CD8-positive, alpha-beta memory T cell (primary cell): ENCODE measurements at regions not wholly inside any gene's neighbourhood (a gene's known extent, or its start where the extent isn't known, plus 50 kb on each side); places are given as distances from the start of the nearest gene placed in this dataset.

Experiments used
- CTCF ChIA-PET: fragments of 350-600 bp; sonication (Branson Sonifier 250); formaldehyde crosslinking; loops from one replicate; lab custom pipeline; 2021; ENCODE audit warnings: antibody characterized with exemption; lab: Charles Lee
- POLR2A ChIA-PET: fragments of 350-600 bp; sonication (Branson Sonifier 250); formaldehyde crosslinking; loops from one replicate; lab custom pipeline; 2021; ENCODE audit warnings: antibody characterized with exemption; lab: Charles Lee
- DNase-seq, 5 donors: peaks; one replicate each; pipeline versions ENCODE4 v3.0.0 to v3.0.0-alpha.2; 2020 to 2022; ENCODE audit warnings: mixed read lengths in 1 of 5
- H3K27ac ChIP-seq: one replicate; pipeline ENCODE4 v1.7.0; 2013; ENCODE audit warnings: low read depth, mild to moderate bottlenecking, low read length, moderate library complexity
- H3K27me3 ChIP-seq: 2 replicates; pipeline ENCODE4 v1.7.0; 2013; ENCODE audit warnings: low read length, mild to moderate bottlenecking; ENCODE audit not compliant: insufficient read depth, poor library complexity, severe bottlenecking
- H3K36me3 ChIP-seq: 2 replicates; pipeline ENCODE4 v1.7.0; 2013; ENCODE audit warnings: mild to moderate bottlenecking, low read length, moderate library complexity; ENCODE audit not compliant: insufficient read depth
- H3K4me1 ChIP-seq: 2 replicates; pipeline ENCODE4 v1.7.0; 2013; ENCODE audit warnings: mild to moderate bottlenecking, low read length, moderate library complexity; ENCODE audit not compliant: insufficient read depth
- H3K4me3 ChIP-seq: 2 replicates; pipeline ENCODE4 v1.7.0; 2013; ENCODE audit warnings: mild to moderate bottlenecking, low read length
- H3K9me3 ChIP-seq: 2 replicates; pipeline ENCODE4 v1.7.0; 2013; ENCODE audit warnings: mild to moderate bottlenecking, low read length
- H3K27ac Mint-ChIP-seq, 8 donors: one replicate each; pipeline ENCODE4 v1.8.0; 2020 to 2021; ENCODE audit warnings: mixed read lengths in 8 of 8, mild to moderate bottlenecking in 6 of 8, inconsistent platforms in 3 of 8, moderate library complexity in 3 of 8
- H3K27me3 Mint-ChIP-seq, 2 donors: one replicate each; pipeline ENCODE4 v1.8.0; 2020 to 2021; ENCODE audit warnings: mixed read lengths in 2 of 2, mild to moderate bottlenecking in 1 of 2, moderate library complexity in 1 of 2
- H3K36me3 Mint-ChIP-seq, 3 donors: one replicate each; pipeline ENCODE4 v1.8.0; 2020 to 2021; ENCODE audit warnings: mixed read lengths in 3 of 3, inconsistent platforms in 1 of 3, mild to moderate bottlenecking in 1 of 3
- H3K4me1 Mint-ChIP-seq, 3 donors: one replicate each; pipeline ENCODE4 v1.8.0; 2020 to 2021; ENCODE audit warnings: mixed read lengths in 3 of 3, inconsistent platforms in 1 of 3, mild to moderate bottlenecking in 1 of 3
- H3K4me3 Mint-ChIP-seq, 7 donors: one replicate each; pipeline ENCODE4 v1.8.0; 2020 to 2021; ENCODE audit warnings: mixed read lengths in 7 of 7, mild to moderate bottlenecking in 6 of 7, moderate library complexity in 4 of 7, inconsistent platforms in 2 of 7
- H3K9me3 Mint-ChIP-seq, 5 donors: one replicate each; pipeline ENCODE4 v1.8.0; 2020 to 2022; ENCODE audit warnings: mixed read lengths in 5 of 5, mild to moderate bottlenecking in 3 of 5, moderate library complexity in 2 of 5, inconsistent platforms in 1 of 5

- no peaks in the 10 kb centered on the region for H3K36me3 ChIP-seq
Measured at GRCh38 chr3:137295336-137295735, 337.6 kb downstream of the IL20RB start.

DNA sequence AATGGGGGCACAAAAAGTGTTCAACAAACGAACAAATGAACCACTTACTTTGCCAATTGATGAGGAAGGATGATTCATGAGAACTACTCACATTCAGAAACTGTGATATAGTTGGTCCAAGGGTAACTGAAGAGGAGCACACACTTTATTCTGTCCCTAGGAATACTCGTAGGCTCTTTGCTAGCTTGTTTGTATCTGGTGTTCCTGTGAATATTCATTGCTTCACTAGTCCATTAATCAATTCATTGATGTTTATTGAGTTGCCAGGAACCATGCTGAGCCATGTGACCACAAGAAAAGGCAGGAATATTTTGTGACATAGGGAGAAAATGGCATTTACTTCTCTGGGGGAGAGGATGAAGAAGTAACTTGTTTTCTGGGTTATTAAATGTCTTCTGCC lies 338.3 kb downstream of the IL20RB start:
- Histone ChIP-seq H3K27me3 (no peaks in the 10 kb centered on the region), H3K27ac (no peak overlapping the region), H3K4me3 (no peak overlapping the region), H3K4me1 (no peaks in the 10 kb centered on the region), H3K36me3 (no peaks in the 10 kb centered on the region), H3K9me3 (no peaks in the 10 kb centered on the region)
- Mint-ChIP-seq H3K27ac (no peak overlapping the region), H3K36me3 (no peaks in the 10 kb centered on the region), H3K27me3 (no peaks in the 10 kb centered on the region), H3K9me3 (peaks cover 0 to 2% (median 0%) of the 10 kb centered on the region in 5 donors), H3K4me3 (no peak overlapping the region), H3K4me1 (no peaks in the 10 kb centered on the region)
- ChIA-PET POLR2A (no interaction called here), CTCF (no interaction called here)
- DNase-seq: no peak

More at GRCh38 chr3:137295336-137295735, 337.6 kb downstream of the IL20RB start:
- Mint-ChIP-seq H3K36me3 (no peaks in the 10 kb centered on the region), H3K4me3 (no peak overlapping the region), H3K27me3 (peaks cover 0 to 1% of the 10 kb centered on the region in 2 donors), H3K27ac (no peak overlapping the region), H3K9me3 (peaks cover 0 to 5% (median 0%) of the 10 kb centered on the region in 5 donors), H3K4me1 (no peaks in the 10 kb centered on the region)
- Histone ChIP-seq H3K27me3 (no peaks in the 10 kb centered on the region), H3K4me3 (no peak overlapping the region), H3K27ac (no peak overlapping the region), H3K9me3 (no peaks in the 10 kb centered on the region), H3K4me1 (no peaks in the 10 kb centered on the region)
- ChIA-PET POLR2A (no interaction called here), CTCF (no interaction called here)
- DNase-seq: no peak

GRCh38 chr3:137297770-137298169 lies 340.0 kb downstream of the IL20RB start:
- H3K9me3 ChIP-seq: no peaks in the 10 kb centered on the region
- H3K4me3 ChIP-seq: no peak overlapping the region
- no peaks in the 10 kb centered on the region for H3K4me1 ChIP-seq
- Mint-ChIP-seq H3K36me3 (no peaks in the 10 kb centered on the region), H3K9me3 (peaks cover 0 to 2% (median 0%) of the 10 kb centered on the region in 5 donors), H3K4me1 (no peaks in the 10 kb centered on the region), H3K27ac (no peak overlapping the region), H3K27me3 (no peaks in the 10 kb centered on the region), H3K4me3 (no peak overlapping the region)
- no peak for DNase-seq
- CTCF ChIA-PET: no interaction called here
- POLR2A ChIA-PET: no interaction called here
- no peaks in the 10 kb centered on the region for H3K27me3 ChIP-seq
- H3K27ac ChIP-seq: no peak overlapping the region
- H3K36me3 ChIP-seq: no peaks in the 10 kb centered on the region

DNA sequence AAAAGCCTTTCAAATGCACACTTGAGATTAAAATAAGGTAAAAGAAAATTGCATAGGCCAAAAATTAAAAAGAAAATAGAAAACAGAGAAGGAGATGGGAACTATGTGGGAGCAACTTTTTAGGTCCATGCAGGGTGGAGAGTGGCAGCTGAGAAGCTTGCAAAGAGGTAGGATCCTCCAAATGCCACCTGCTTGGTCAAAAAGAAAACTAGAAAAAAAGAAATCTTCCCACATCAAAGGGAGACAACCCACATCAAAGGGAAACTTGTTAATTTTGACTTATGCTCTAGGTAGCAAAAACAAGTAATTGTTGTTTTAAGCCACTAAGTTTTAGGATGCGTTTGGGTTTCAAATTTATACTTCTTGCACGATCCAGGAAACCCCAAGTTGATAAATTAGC lies 342.9 kb downstream of the IL20RB start:
- Histone ChIP-seq H3K36me3 (no peaks in the 10 kb centered on the region), H3K4me1 (no peaks in the 10 kb centered on the region), H3K27me3 (no peaks in the 10 kb centered on the region), H3K4me3 (no peak overlapping the region), H3K27ac (no peak overlapping the region), H3K9me3 (no peaks in the 10 kb centered on the region)
- DNase-seq: no peak
- CTCF ChIA-PET: no interaction called here
- H3K9me3 Mint-ChIP-seq: peaks cover 0 to 3% (median 0%) of the 10 kb centered on the region in 5 donors
- no peaks in the 10 kb centered on the region for H3K27me3 Mint-ChIP-seq
- H3K36me3 Mint-ChIP-seq: no peaks in the 10 kb centered on the region
- no peaks in the 10 kb centered on the region for H3K4me1 Mint-ChIP-seq
- H3K27ac Mint-ChIP-seq: no peak overlapping the region
- POLR2A ChIA-PET: no interaction called here
- no peak overlapping the region for H3K4me3 Mint-ChIP-seq

GRCh38 chr3:137304313-137305056 lies 346.7 kb downstream of the IL20RB start:
- Histone ChIP-seq H3K36me3 (no peaks in the 10 kb centered on the region), H3K9me3 (no peaks in the 10 kb centered on the region), H3K27ac (no peak overlapping the region), H3K4me1 (no peaks in the 10 kb centered on the region), H3K27me3 (no peaks in the 10 kb centered on the region), H3K4me3 (no peak overlapping the region)
- Mint-ChIP-seq H3K27ac (no peak overlapping the region), H3K36me3 (no peaks in the 10 kb centered on the region), H3K4me3 (no peak overlapping the region), H3K9me3 (peaks cover 0 to 10% (median 3%) of the 10 kb centered on the region in 5 donors), H3K4me1 (no peaks in the 10 kb centered on the region), H3K27me3 (no peaks in the 10 kb centered on the region)
- ChIA-PET POLR2A (no interaction called here), CTCF (no interaction called here)
- DNase-seq: no peak

DNA sequence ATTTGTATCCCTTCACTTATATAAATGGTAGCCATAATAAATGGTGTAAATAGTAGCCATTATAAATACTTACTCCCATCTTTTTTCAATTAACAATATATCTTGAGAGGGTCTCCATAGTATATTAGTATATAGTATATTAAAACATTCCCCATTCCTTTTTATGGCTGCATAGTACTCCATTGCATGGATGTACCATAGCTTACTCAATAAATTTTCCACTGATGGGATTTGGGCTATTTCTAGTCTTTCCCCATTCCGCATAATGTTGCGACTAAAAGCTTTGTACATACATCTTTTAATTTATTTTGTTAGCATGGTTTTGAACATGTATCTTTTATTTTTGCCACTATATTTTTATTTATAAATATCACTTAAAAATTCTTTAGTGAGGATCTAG lies 366.3 kb downstream of the IL20RB start:
- DNase-seq: no peak
- ChIA-PET CTCF (no interaction called here), POLR2A (no interaction called here)
- Histone ChIP-seq H3K36me3 (no peaks in the 10 kb centered on the region), H3K27me3 (no peaks in the 10 kb centered on the region), H3K9me3 (no peaks in the 10 kb centered on the region), H3K27ac (no peak overlapping the region), H3K4me1 (no peaks in the 10 kb centered on the region), H3K4me3 (no peak overlapping the region)
- H3K9me3 Mint-ChIP-seq: peaks cover 3 to 14% (median 6%) of the 10 kb centered on the region in 5 donors
- H3K27me3 Mint-ChIP-seq: no peaks in the 10 kb centered on the region
- H3K27ac Mint-ChIP-seq: no peak overlapping the region
- H3K4me3 Mint-ChIP-seq: no peak overlapping the region
- no peaks in the 10 kb centered on the region for H3K4me1 Mint-ChIP-seq
- no peaks in the 10 kb centered on the region for H3K36me3 Mint-ChIP-seq

- H3K4me1 Mint-ChIP-seq: no peaks in the 10 kb centered on the region
Measured at GRCh38 chr3:137325170-137325569, 367.4 kb downstream of the IL20RB start.

DNA sequence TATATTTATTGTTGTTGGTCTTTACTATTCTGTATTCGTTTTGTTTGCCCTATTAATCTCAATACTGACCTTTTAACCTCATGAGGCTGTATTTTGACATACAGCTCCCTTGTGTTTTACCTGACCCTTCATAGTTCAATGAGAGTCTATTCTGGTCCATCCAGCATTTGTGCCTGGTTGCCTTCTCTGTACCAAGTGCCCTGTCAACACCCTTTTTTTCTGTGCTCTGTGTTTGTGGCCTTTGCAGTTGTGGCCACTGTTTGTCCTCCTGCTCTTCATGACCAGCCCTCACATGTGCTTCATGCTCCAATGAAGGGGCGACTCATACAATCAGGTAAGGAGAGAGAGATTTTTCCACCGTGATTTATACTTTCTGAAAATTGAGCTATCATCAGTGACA lies 368.2 kb downstream of the IL20RB start:
- Histone ChIP-seq H3K4me3 (no peak overlapping the region), H3K36me3 (no peaks in the 10 kb centered on the region), H3K27me3 (no peaks in the 10 kb centered on the region), H3K4me1 (no peaks in the 10 kb centered on the region), H3K9me3 (no peaks in the 10 kb centered on the region), H3K27ac (no peak overlapping the region)
- H3K36me3 Mint-ChIP-seq: no peaks in the 10 kb centered on the region
- ChIA-PET POLR2A (no interaction called here), CTCF (no interaction called here)
- no peak overlapping the region for H3K4me3 Mint-ChIP-seq
- H3K27ac Mint-ChIP-seq: no peak overlapping the region
- no peaks in the 10 kb centered on the region for H3K27me3 Mint-ChIP-seq
- H3K4me1 Mint-ChIP-seq: no peaks in the 10 kb centered on the region
- H3K9me3 Mint-ChIP-seq: peaks cover 0 to 11% (median 8%) of the 10 kb centered on the region in 5 donors
- DNase-seq: no peak

More at GRCh38 chr3:137325170-137325569, 367.4 kb downstream of the IL20RB start:
- no peaks in the 10 kb centered on the region for H3K4me1 ChIP-seq
- no peak overlapping the region for H3K4me3 ChIP-seq
- DNase-seq: no peak
- no peaks in the 10 kb centered on the region for H3K36me3 ChIP-seq
- H3K36me3 Mint-ChIP-seq: no peaks in the 10 kb centered on the region
- H3K9me3 ChIP-seq: no peaks in the 10 kb centered on the region
- no peaks in the 10 kb centered on the region for H3K27me3 ChIP-seq
- no peak overlapping the region for H3K27ac ChIP-seq
- no peak overlapping the region for H3K27ac Mint-ChIP-seq
- CTCF ChIA-PET: no interaction called here
- POLR2A ChIA-PET: no interaction called here
- H3K27me3 Mint-ChIP-seq: no peaks in the 10 kb centered on the region
- no peak overlapping the region for H3K4me3 Mint-ChIP-seq
- peaks cover 0 to 14% (median 6%) of the 10 kb centered on the region in 5 donors for H3K9me3 Mint-ChIP-seq
